HG02678 (cell line): ENCODE measurements at regions not wholly inside any gene's neighbourhood (a gene's known extent, or its start where the extent isn't known, plus 50 kb on each side); places are given as distances from the start of the nearest gene placed in this dataset.
"Not testable (repeated sequence)": the region's sequence is repeated elsewhere in the genome, so short reads cannot be mapped to it uniquely, and the experiment has no call there.

Source experiments
- ATAC-seq: cut with Tn5 transposase; IDR thresholded peaks from one replicate; pipeline ENCODE4 v1.9.1; 2021; ENCODE audit warnings: mild to moderate bottlenecking, moderate library complexity; ENCODE audit not compliant: unreplicated experiment

- ATAC-seq: no peak
Observed at GRCh38 chr20:43837856-43838702, 76.6 kb upstream of the TOX2 start.

GRCh38 chr20:43836790-43837189, 77.9 kb upstream of the TOX2 start:
- no peak for ATAC-seq

- ATAC-seq: no peak
Observed at GRCh38 chr20:43835944-43836508, 78.6 kb upstream of the TOX2 start.

- ATAC-seq: no peak
Observed at GRCh38 chr20:43833511-43834395, 80.9 kb upstream of the TOX2 start.

GRCh38 chr20:43832961-43833360, 81.7 kb upstream of the TOX2 start:
- no peak for ATAC-seq

GRCh38 chr20:43832096-43832816, 82.4 kb upstream of the TOX2 start:
- no peak for ATAC-seq

- no peak for ATAC-seq
Observed at GRCh38 chr20:43831481-43832065, 83.1 kb upstream of the TOX2 start.

- ATAC-seq: no peak
Observed at GRCh38 chr20:43830883-43831282, 83.8 kb upstream of the TOX2 start.

GRCh38 chr20:43829951-43830690, 84.5 kb upstream of the TOX2 start:
- ATAC-seq: no peak

- ATAC-seq: no peak
Observed at GRCh38 chr20:43827940-43828562, 86.6 kb upstream of the TOX2 start.

GRCh38 chr20:43826943-43827342, 87.7 kb upstream of the TOX2 start:
- not testable (repeated sequence) for ATAC-seq

GRCh38 chr20:43825581-43825980, 89.1 kb upstream of the TOX2 start:
- no peak for ATAC-seq

- ATAC-seq: peak; percentile 41
Observed at GRCh38 chr20:43825051-43825402, 89.6 kb upstream of the TOX2 start.

GRCh38 chr20:43824309-43825050, 90.2 kb upstream of the TOX2 start:
- ATAC-seq: peak; percentile 8

GRCh38 chr20:43821795-43822194, 92.9 kb upstream of the TOX2 start:
- ATAC-seq: no peak

GRCh38 chr20:43820731-43821330, 93.8 kb upstream of the TOX2 start:
- no peak for ATAC-seq

- ATAC-seq: no peak
Observed at GRCh38 chr20:43812216-43812615, 85.4 kb upstream of the GTSF1L start.

- no peak for ATAC-seq
Observed at GRCh38 chr20:43809206-43809819, 82.5 kb upstream of the GTSF1L start.
